Tibial nerve (tissue), 4 donors: ENCODE measurements at regions not wholly inside any gene's neighbourhood (a gene's known extent, or its start where the extent isn't known, plus 50 kb on each side); places are given as distances from the start of the nearest gene placed in this dataset.

ENCODE experiments used
- DNase-seq, 2 donors: peaks; one replicate each; pipeline ENCODE4 v3.0.0-alpha.2; 2019; ENCODE audit warnings: low spot score in 2 of 2
- H3K27ac ChIP-seq, 4 donors: fragments of 200-600 bp; sonication (generic) in 3 of 4; one replicate each; pipeline ENCODE4 v1.5.1; 2017 to 2019; ENCODE audit warnings: mild to moderate bottlenecking in 1 of 4
- H3K27me3 ChIP-seq, 2 donors: fragments of 200-600 bp; sonication (generic) in 1 of 2; one replicate each; pipeline versions ENCODE4 v1.5.1 to v1.6.0; 2017 to 2019
- H3K36me3 ChIP-seq, 3 donors: fragments of 200-600 bp; sonication (generic); one replicate each; pipeline ENCODE4 v1.5.1; 2018 to 2019
- H3K4me1 ChIP-seq, 4 donors: fragments of 200-600 bp; sonication (generic) in 3 of 4; one replicate each; pipeline ENCODE4 v1.5.1; 2017 to 2019
- H3K4me3 ChIP-seq, 4 donors: fragments of 200-600 bp; sonication (generic) in 3 of 4; one replicate each; pipeline ENCODE4 v1.5.1; 2017 to 2019; ENCODE audit warnings: mild to moderate bottlenecking in 1 of 4, moderate library complexity in 1 of 4
- H3K9me3 ChIP-seq, 4 donors: fragments of 200-600 bp; sonication (generic) in 3 of 4; one replicate each; pipeline ENCODE4 v1.5.1; 2017 to 2019
- CTCF ChIP-seq, 5 experiments: fragments of 200-600 bp in 3 of 5; fragments of 450-650 bp in 2 of 5; sonication (generic) in 3 of 5; IDR thresholded peaks; one replicate each; pipeline ENCODE4 v1.5.1; 2016 to 2019; ENCODE audit warnings: antibody characterized with exemption in 5 of 5, mild to moderate bottlenecking in 3 of 5, moderate library complexity in 2 of 5
- EP300 ChIP-seq, 2 donors: sonication (generic); formaldehyde crosslinking; IDR thresholded peaks; one replicate each; pipeline ENCODE4 v1.6.1; 2017; ENCODE audit warnings: antibody characterized with exemption in 2 of 2, mild to moderate bottlenecking in 1 of 2
- POLR2A ChIP-seq, 2 donors: fragments of 450-650 bp; IDR thresholded peaks; one replicate each; pipeline ENCODE4 v1.6.1; 2017; ENCODE audit warnings: antibody characterized with exemption in 2 of 2, mild to moderate bottlenecking in 2 of 2, moderate library complexity in 2 of 2
- WGBS, 2 donors: methylation state at CpG; one replicate each; pipeline ENCODE4 v1.1.5; 2018; 5-methylcytosine and 5-hydroxymethylcytosine counted together

DNA sequence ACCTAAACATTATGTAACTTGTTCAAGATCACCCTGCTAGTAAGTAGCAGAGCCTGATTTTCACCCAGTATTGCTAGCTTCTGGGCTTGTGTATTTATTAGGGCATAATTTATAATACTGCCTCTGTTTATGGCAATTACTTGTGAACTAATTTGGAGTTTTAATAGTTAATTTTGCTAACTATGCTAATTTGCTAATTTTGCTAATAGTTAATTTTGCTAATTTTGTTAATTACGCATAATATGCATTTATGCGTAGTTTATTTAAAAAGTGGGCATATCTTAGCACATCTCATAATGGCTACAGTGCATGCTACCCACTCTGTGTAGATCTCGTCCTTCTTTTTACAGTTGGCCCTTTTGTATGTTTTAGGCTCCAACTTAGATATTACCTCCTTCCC is 898.1 kb upstream of the EPHA5 start:
- WGBS, 2 donors: 96 to 98% methylated on average over 3 of the region's 3 CpGs

DNA sequence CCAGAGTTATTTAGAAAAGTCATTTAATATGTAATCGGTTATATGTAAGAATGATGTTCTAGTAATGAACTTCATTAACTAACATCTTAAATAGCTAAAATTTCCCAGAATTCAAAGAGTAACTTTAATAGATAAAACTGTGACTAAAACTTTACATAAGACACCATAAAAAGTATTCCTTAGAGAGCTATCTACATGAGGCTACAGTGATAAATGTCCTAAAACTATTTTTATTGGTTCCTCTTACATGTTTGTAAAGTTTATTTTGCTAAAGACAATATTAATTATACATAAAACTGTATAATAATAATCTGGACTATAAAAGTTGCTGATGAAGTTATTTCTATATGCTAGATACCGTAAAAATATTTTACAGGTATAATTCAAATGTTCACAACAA is 897.7 kb upstream of the EPHA5 start:
- 92 to 94% methylated on average over 2 of the region's 2 CpGs for WGBS, 2 donors
- Histone ChIP-seq H3K4me1 (peaks cover 0 to 14% (median 0%) of the 10 kb centered on the region in 4 donors), H3K27me3 (no peaks in the 10 kb centered on the region), H3K9me3 (no peaks in the 10 kb centered on the region), H3K36me3 (no peaks in the 10 kb centered on the region), H3K27ac (no peak overlapping the region), H3K4me3 (no peak overlapping the region)
- no peak for DNase-seq
- TF ChIP-seq CTCF (IDR thresholded peaks at IDR 0.05) (no peak), EP300 (IDR thresholded peaks at IDR 0.05) (no peak), POLR2A (IDR thresholded peaks at IDR 0.05) (no peak)

More for the DNA sequence above, 898.1 kb upstream of the EPHA5 start:
- H3K4me3 ChIP-seq: no peak overlapping the region
- no peak for TF ChIP-seq EP300 (IDR thresholded peaks at IDR 0.05)
- TF ChIP-seq POLR2A (IDR thresholded peaks at IDR 0.05): no peak
- TF ChIP-seq CTCF (IDR thresholded peaks at IDR 0.05): no peak
- no peak for DNase-seq
- no peak overlapping the region for H3K27ac ChIP-seq
- peaks cover 0 to 14% (median 0%) of the 10 kb centered on the region in 4 donors for H3K4me1 ChIP-seq
- H3K27me3 ChIP-seq: no peaks in the 10 kb centered on the region
- H3K9me3 ChIP-seq: no peaks in the 10 kb centered on the region
- no peaks in the 10 kb centered on the region for H3K36me3 ChIP-seq

DNA sequence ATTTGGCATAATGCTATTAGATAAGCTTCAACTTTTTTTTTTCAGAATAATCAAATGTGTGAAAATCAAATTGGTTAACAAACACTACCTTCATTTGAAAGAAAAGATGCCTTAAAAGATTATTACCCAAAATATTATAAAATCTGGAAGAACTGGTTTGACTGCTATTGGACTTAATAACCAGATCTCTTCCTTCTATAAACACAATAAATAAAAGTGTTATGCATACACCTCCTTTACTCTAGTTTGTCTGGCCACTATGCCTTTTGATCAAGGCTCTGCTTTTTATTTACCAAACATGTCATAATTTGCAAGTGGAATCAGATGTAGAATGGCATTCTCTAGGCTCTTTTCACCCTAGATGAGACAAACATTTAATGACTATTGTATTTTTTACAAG is 897.3 kb upstream of the EPHA5 start:
- Histone ChIP-seq H3K4me1 (peaks cover 0 to 14% (median 0%) of the 10 kb centered on the region in 4 donors), H3K36me3 (no peaks in the 10 kb centered on the region), H3K4me3 (no peak overlapping the region), H3K9me3 (no peaks in the 10 kb centered on the region), H3K27me3 (no peaks in the 10 kb centered on the region), H3K27ac (no peak overlapping the region)
- DNase-seq: no peak
- no peak for TF ChIP-seq EP300 (IDR thresholded peaks at IDR 0.05)
- TF ChIP-seq POLR2A (IDR thresholded peaks at IDR 0.05): no peak
- TF ChIP-seq CTCF (IDR thresholded peaks at IDR 0.05): no peak

DNA sequence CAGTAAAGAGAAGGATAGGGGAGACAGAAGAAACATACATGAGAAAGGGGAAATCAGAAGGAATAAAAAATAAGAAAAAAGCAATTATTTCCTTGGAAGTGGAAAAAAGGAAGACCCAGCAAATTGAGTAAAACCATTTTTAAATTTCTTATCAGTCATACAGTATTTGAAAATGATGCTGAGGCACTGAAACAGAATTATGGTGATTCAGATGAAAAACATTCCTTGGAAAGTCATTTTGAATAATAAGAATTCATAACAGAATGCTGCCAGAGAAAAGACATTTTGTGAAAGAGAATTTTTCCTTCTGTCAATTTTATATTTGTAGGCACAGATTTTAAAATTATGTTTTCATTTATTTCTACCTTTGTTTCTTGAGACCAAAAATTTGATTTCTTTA is 895.5 kb upstream of the EPHA5 start:
- Histone ChIP-seq H3K9me3 (no peaks in the 10 kb centered on the region), H3K4me3 (no peak overlapping the region), H3K36me3 (no peaks in the 10 kb centered on the region), H3K27me3 (no peaks in the 10 kb centered on the region), H3K27ac (no peak overlapping the region), H3K4me1 (peaks cover 0 to 14% (median 0%) of the 10 kb centered on the region in 4 donors)
- TF ChIP-seq POLR2A (IDR thresholded peaks at IDR 0.05) (no peak), CTCF (IDR thresholded peaks at IDR 0.05) (no peak), EP300 (IDR thresholded peaks at IDR 0.05) (no peak)
- DNase-seq: no peak

DNA sequence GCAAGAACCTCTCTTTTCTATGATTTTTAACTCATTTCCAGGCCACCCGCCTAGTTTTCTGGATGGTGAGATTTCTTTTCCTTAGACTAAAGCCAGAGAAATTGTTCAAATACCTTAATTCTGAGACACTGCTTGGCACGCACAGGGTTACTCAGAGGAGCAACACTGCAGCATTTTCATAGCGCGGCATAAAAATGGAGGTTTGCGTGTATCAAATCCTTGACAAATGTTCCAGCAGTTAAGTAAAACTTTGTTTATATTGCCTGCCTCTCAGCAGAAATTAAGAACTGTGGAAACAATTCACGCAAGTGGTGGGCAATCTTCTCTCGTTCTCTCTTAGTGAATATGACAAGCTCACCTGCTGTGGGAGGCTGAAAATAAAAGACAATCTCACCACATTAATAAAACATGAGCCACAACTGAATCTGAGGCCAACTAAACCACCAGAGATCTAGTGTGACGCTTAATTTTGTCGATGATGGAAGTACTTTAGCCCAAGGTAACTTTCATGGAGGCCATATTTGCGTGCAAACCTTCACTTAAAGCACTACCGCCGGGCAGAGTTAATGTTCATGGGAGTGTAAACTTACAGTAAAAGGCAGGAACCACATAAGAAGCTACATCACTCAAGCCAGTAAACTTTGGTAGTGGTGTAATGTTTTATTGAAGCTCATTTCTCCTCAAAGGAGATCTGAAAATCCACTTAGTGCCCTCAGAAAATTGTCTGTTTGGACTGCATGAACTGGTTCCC is 894.8 kb upstream of the EPHA5 start:
- H3K27me3 ChIP-seq: no peaks in the 10 kb centered on the region
- TF ChIP-seq POLR2A (IDR thresholded peaks at IDR 0.05) (no peak), CTCF (IDR thresholded peaks at IDR 0.05) (no peak), EP300 (IDR thresholded peaks at IDR 0.05) (no peak)
- 55 to 74% methylated on average over 12 of the region's 12 CpGs for WGBS, 2 donors
- no peak overlapping the region for H3K27ac ChIP-seq
- no peak for DNase-seq
- H3K4me1 ChIP-seq: peaks cover 0 to 14% (median 0%) of the 10 kb centered on the region in 4 donors
- H3K9me3 ChIP-seq: no peaks in the 10 kb centered on the region
- H3K36me3 ChIP-seq: no peaks in the 10 kb centered on the region
- H3K4me3 ChIP-seq: peak overlapping the region in 1 of 4 donors; percentile 8
